ENCODE measurements at regions not wholly inside any gene's neighbourhood (a gene's known extent, or its start where the extent isn't known, plus 50 kb on each side); places are given as distances from the start of the nearest gene placed in this dataset.

DNA sequence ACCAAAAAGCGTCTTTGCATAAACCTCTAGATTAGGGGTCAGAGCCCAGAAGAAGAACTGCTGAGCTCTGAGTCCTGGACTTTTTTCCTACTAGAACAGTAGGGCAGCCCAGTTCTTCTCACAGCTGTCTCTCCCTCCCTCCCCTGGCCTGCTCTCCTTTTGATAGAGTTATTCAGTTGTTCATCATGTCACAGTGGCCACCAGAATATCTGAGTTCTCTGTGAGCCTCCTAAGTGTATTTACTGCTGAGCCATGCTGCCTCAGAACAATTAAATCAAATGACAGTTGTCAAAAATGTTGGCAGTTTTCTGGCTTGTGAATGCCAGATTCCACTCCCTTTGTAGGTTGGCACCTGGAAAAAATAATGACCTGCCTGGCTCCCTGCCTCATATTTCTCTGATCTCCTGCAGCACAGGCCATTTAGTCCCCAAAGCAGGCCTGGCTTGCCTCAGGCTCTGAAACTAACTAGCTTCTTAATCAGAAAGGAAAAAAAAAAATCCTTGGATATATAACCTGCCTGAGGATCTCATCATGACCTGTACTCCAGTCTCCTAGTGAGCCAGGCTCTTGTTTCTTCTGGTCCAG lies 377.4 kb upstream of the LARGE1 start:
- no peak for TF ChIP-seq CTCF (IDR thresholded peaks at IDR 0.05)
- no peak for TF ChIP-seq POLR2A (IDR thresholded peaks at IDR 0.05)
- no peak for TF ChIP-seq POLR2AphosphoS5 (IDR thresholded peaks at IDR 0.05)
